SK-N-SH treated with all-trans-retinoic acid at 6 μM for 48 hours (cell line): ENCODE measurements at regions not wholly inside any gene's neighbourhood (a gene's known extent, or its start where the extent isn't known, plus 50 kb on each side); places are given as distances from the start of the nearest gene placed in this dataset.

ENCODE experiments used
- ATAC-seq: fragments of 200-7000 bp; cut with Tn5 transposase; 3 replicates; pipeline ENCODE4 v1.9.1; 2020; ENCODE audit warnings: mild to moderate bottlenecking, moderate library complexity
- ARNTL ChIP-seq: fragments of 450-650 bp; formaldehyde crosslinking; IDR thresholded peaks from 2 replicates; pipeline ENCODE4 v1.5.0; 2020; ENCODE audit warnings: low read depth, mild to moderate bottlenecking, moderate library complexity, borderline replicate concordance
- BACH2 ChIP-seq: fragments of 250-450 bp; sonication (Bioruptor Pico); IDR thresholded peaks from 2 replicates; pipeline ENCODE4 v1.9.0; 2021; ENCODE audit warnings: mild to moderate bottlenecking, borderline replicate concordance
- CREB5 ChIP-seq: fragments of 250-450 bp; sonication (Bioruptor Pico); IDR thresholded peaks from 2 replicates; pipeline ENCODE4 v1.5.1; 2020; ENCODE audit warnings: low read depth, mild to moderate bottlenecking, moderate library complexity
- CSDC2 ChIP-seq: fragments of 250-450 bp; sonication (Bioruptor Pico); IDR thresholded peaks from 2 replicates; pipeline ENCODE4 v1.5.0; 2020; ENCODE audit warnings: mild to moderate bottlenecking, moderate library complexity
- ESRRG ChIP-seq: fragments of 250-450 bp; sonication (Bioruptor Pico); IDR thresholded peaks from 2 replicates; pipeline ENCODE4 v1.6.1; 2021; ENCODE audit warnings: mild to moderate bottlenecking
- GLIS3 ChIP-seq: fragments of 250-450 bp; sonication (Bioruptor Pico); IDR thresholded peaks from 2 replicates; pipeline ENCODE4 v1.5.0; 2020; ENCODE audit warnings: mild to moderate bottlenecking, moderate library complexity
- ISL1 ChIP-seq: fragments of 250-450 bp; sonication (Bioruptor Pico); IDR thresholded peaks from 2 replicates; pipeline ENCODE4 v2.1.2; 2022; ENCODE audit warnings: mild to moderate bottlenecking, moderate library complexity
- OSR1 ChIP-seq: fragments of 250-450 bp; sonication (Bioruptor Pico); IDR thresholded peaks from 2 replicates; pipeline ENCODE4 v1.8.0; 2022; ENCODE audit warnings: moderate library complexity, mild to moderate bottlenecking, inconsistent platforms
- PATZ1 ChIP-seq: fragments of 250-450 bp; sonication (Bioruptor Pico); IDR thresholded peaks from 2 replicates; pipeline ENCODE4 v1.8.0; 2020; ENCODE audit warnings: mild to moderate bottlenecking, moderate library complexity, borderline replicate concordance
- POU6F1 ChIP-seq: fragments of 250-450 bp; sonication (Bioruptor Pico); IDR thresholded peaks from 2 replicates; pipeline ENCODE4 v1.8.0; 2021; ENCODE audit warnings: low read depth, mild to moderate bottlenecking, moderate library complexity, borderline replicate concordance
- PPARA ChIP-seq: fragments of 250-450 bp; sonication (Bioruptor Pico); IDR thresholded peaks from 2 replicates; pipeline ENCODE4 v1.5.0; 2020; ENCODE audit warnings: mild to moderate bottlenecking, borderline replicate concordance
- RARB ChIP-seq: fragments of 250-450 bp; sonication (Bioruptor Pico); IDR thresholded peaks from 2 replicates; pipeline ENCODE4 v1.8.0; 2021; ENCODE audit warnings: mild to moderate bottlenecking, moderate library complexity
- SNAI2 ChIP-seq: fragments of 250-450 bp; sonication (Bioruptor Pico); IDR thresholded peaks from 2 replicates; pipeline ENCODE4 v1.5.0; 2020; ENCODE audit warnings: mild to moderate bottlenecking, moderate library complexity
- TCF4 ChIP-seq: fragments of 250-450 bp; sonication (Bioruptor Pico); IDR thresholded peaks from 2 replicates; pipeline ENCODE4 v1.8.0; 2021; ENCODE audit warnings: mild to moderate bottlenecking, moderate library complexity, borderline replicate concordance
- TOX ChIP-seq: fragments of 250-450 bp; sonication (Bioruptor Pico); IDR thresholded peaks from 2 replicates; pipeline ENCODE4 v1.8.0; 2021; ENCODE audit warnings: mild to moderate bottlenecking, moderate library complexity, borderline replicate concordance
- ZC3H10 ChIP-seq: fragments of 250-450 bp; sonication (Bioruptor Pico); IDR thresholded peaks from 2 replicates; pipeline ENCODE4 v1.5.1; 2021; ENCODE audit warnings: mild to moderate bottlenecking, moderate library complexity
- ZFP3 ChIP-seq: fragments of 250-450 bp; sonication (Bioruptor Pico); IDR thresholded peaks from 2 replicates; pipeline ENCODE4 v1.5.0; 2020; ENCODE audit warnings: mild to moderate bottlenecking, moderate library complexity
- ZFP30 ChIP-seq: fragments of 450-650 bp; formaldehyde crosslinking; IDR thresholded peaks from 2 replicates; pipeline ENCODE4 v1.5.0; 2022; ENCODE audit warnings: mild to moderate bottlenecking, moderate library complexity
- ZNF565 ChIP-seq: fragments of 450-650 bp; formaldehyde crosslinking; conservative IDR thresholded peaks from 2 replicates; pipeline ENCODE4 v1.5.0; 2020; ENCODE audit warnings: low read depth, mild to moderate bottlenecking, moderate library complexity
- ZNF70 ChIP-seq: fragments of 450-650 bp; formaldehyde crosslinking; IDR thresholded peaks from 2 replicates; pipeline ENCODE4 v1.5.0; 2020; ENCODE audit warnings: mild to moderate bottlenecking, moderate library complexity
- ZNF8 ChIP-seq: fragments of 450-650 bp; formaldehyde crosslinking; IDR thresholded peaks from 2 replicates; pipeline ENCODE4 v1.5.0; 2020; ENCODE audit warnings: mild to moderate bottlenecking, moderate library complexity
- TF ChIP-seq, protein P1 (sequence below): fragments of 250-450 bp; sonication (Bioruptor Pico); IDR thresholded peaks from 2 replicates; pipeline ENCODE4 v1.5.1; 2021; ENCODE audit warnings: mild to moderate bottlenecking, moderate library complexity

DNA sequence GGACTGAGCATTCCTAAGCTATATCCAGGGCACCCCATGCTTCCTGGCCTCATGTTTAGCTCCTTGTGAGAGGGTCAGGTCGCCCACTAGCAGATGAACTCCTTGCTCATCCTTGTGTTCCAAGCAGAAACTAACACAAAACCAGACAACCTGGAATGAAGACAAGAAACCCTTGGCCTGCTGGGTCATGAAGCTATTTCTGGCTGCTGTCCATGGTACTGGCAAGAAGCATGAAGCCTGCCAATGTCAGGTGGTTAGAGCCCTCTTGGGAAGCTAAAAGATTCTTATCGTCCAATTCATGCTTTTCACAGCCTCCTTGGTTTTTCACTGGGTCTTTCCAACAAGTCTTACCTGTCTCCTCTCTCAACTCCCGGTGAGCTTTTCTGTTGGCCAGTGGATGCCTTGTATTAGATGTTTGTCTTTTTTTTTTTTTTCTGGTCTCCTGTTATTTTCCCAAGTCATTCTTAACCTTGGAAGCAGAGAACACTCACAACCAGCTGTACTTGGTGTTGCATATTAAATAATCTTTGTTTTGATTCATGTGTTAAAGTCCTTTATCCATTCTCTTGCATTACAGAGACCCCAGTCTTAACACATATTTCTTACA lies 180.3 kb downstream of the ANKRD60 start:
- ATAC-seq, result peak; percentile 49
- TF ChIP-seq SNAI2 (CRISPR knock-in tag), result 0 out of 2 replicates have a peak, but pooled peaks have one; percentile 34
- TF ChIP-seq CSDC2 (CRISPR knock-in tag), result no peak

GRCh38 chr20:58046311-58046710 lies 182.1 kb downstream of the ANKRD60 start:
- no peak for ATAC-seq
- TF ChIP-seq ZNF565 (CRISPR knock-in tag), result no peak
- no peak for TF ChIP-seq POU6F1 (CRISPR knock-in tag)
- TF ChIP-seq ARNTL, result no peak
- no peak for TF ChIP-seq ZFP3 (CRISPR knock-in tag)
- no peak for TF ChIP-seq GLIS3 (CRISPR knock-in tag)
- TF ChIP-seq, all 23 proteins: peak for 0

DNA sequence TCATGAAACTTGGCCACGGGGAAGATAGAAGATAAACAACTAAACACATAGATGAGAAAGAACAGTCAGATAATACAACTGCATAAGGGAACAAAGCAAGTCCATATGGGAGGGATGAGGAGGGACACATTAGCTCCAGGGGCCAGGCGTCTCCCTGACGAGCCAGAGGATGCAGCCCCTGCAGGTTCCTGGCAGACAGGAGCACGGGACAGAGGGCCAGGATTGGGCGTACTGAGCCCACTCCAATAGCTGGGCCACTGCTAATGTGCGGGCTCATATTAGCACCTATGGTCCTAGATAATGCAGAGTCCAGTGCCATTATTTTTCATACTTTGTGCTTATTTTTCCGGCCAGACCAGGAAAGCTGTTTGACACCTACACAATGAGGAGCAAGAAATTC lies 182.9 kb downstream of the ANKRD60 start:
- ATAC-seq, result no peak
- TF ChIP-seq PATZ1 (CRISPR knock-in tag) (no peak), SNAI2 (CRISPR knock-in tag) (no peak), ISL1 (CRISPR knock-in tag) (no peak), GLIS3 (CRISPR knock-in tag) (no peak), POU6F1 (CRISPR knock-in tag) (no peak), CSDC2 (CRISPR knock-in tag) (no peak), ZFP30 (CRISPR knock-in tag) (no peak), ZNF565 (CRISPR knock-in tag) (no peak), PPARA (CRISPR knock-in tag) (no peak), ZFP3 (CRISPR knock-in tag) (no peak), TOX (CRISPR knock-in tag) (no peak), ESRRG (CRISPR knock-in tag) (no peak), TCF4 (CRISPR knock-in tag) (no peak), OSR1 (CRISPR knock-in tag) (no peak), BACH2 (CRISPR knock-in tag) (no peak), RARB (no peak), ZC3H10 (no peak), ZNF8 (CRISPR knock-in tag) (no peak), ARNTL (no peak)
- TF ChIP-seq, protein P1, sequence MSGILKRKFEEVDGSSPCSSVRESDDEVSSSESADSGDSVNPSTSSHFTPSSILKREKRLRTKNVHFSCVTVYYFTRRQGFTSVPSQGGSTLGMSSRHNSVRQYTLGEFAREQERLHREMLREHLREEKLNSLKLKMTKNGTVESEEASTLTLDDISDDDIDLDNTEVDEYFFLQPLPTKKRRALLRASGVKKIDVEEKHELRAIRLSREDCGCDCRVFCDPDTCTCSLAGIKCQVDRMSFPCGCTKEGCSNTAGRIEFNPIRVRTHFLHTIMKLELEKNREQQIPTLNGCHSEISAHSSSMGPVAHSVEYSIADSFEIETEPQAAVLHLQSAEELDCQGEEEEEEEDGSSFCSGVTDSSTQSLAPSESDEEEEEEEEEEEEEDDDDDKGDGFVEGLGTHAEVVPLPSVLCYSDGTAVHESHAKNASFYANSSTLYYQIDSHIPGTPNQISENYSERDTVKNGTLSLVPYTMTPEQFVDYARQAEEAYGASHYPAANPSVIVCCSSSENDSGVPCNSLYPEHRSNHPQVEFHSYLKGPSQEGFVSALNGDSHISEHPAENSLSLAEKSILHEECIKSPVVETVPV (CRISPR knock-in tag), result no peak

- no peak for ATAC-seq
- TF ChIP-seq SNAI2 (CRISPR knock-in tag) (no peak), CREB5 (CRISPR knock-in tag) (no peak), ZNF70 (CRISPR knock-in tag) (no peak), PATZ1 (CRISPR knock-in tag) (no peak), CSDC2 (CRISPR knock-in tag) (no peak), ARNTL (no peak), PPARA (CRISPR knock-in tag) (no peak)
- TF ChIP-seq, protein P1 (CRISPR knock-in tag), result no peak
Measured at GRCh38 chr20:58044931-58045555, 183.4 kb downstream of the ANKRD60 start.
